ENCODE measurements at regions not wholly inside any gene's neighbourhood (a gene's known extent, or its start where the extent isn't known, plus 50 kb on each side); places are given as distances from the start of the nearest gene placed in this dataset.

- ChIA-PET POLR2A (no interaction called here), CTCF (no interaction called here), RAD21 (ENCODE audit: unreplicated experiment) (no interaction called here), SMC1A (ENCODE audit: uncharacterized antibody, unreplicated experiment) (no interaction called here)
- in situ Hi-C loops (cut with MboI): no loop called here
- H3K4me3 ChIP-seq: no peak overlapping the region
- no peaks in the 10 kb centered on the region for H3K36me3 ChIP-seq (ENCODE audit: control insufficient read depth in 2 of 2, insufficient read depth in 2 of 2, low read length in 1 of 2)
- H3K4me2 ChIP-seq (ENCODE audit: control insufficient read depth, insufficient read depth): no peak overlapping the region
- FAIRE-seq (no peak), ATAC-seq (no peak), DNase-seq (ENCODE audit: low read depth, low spot score) (no peak)
- H3K27ac ChIP-seq (ENCODE audit: control insufficient read depth, insufficient read depth): no peak overlapping the region
- no peak overlapping the region for H2AFZ ChIP-seq (ENCODE audit: control insufficient read depth, low read depth, low read length)
- no TSS peak for BruUV-seq (replicated peaks)
- no peaks in the 10 kb centered on the region for H3K79me2 ChIP-seq (ENCODE audit: control insufficient read depth, insufficient read depth, low read length)
- H4K20me1 ChIP-seq (ENCODE audit: control insufficient read depth, insufficient read depth): no peaks in the 10 kb centered on the region
- H3K9ac ChIP-seq (ENCODE audit: control insufficient read depth, insufficient read depth, low read length): no peak overlapping the region
- 74% methylated on average over 2 of the region's 2 CpGs for WGBS (ENCODE audit: insufficient coverage, insufficient replicate concordance, low lambda C conversion rate, missing lambda C conversion rate)
- intact Hi-C loops (cut with micrococcal nuclease; ENCODE audit: unreplicated experiment): no loop called here
- H3K4me1 ChIP-seq (ENCODE audit: control insufficient read depth, insufficient read depth, low read length): peaks cover 8% of the 10 kb centered on the region
- no peaks in the 10 kb centered on the region; a peak in 1 of 4 replicates for H3K27me3 ChIP-seq (replicated peaks in 1 of 2; ENCODE audit: control insufficient read depth in 2 of 2, insufficient read depth in 2 of 2, low read length in 1 of 2)
- TF ChIP-seq RAD51 (IDR thresholded peaks at IDR 0.05): no peak
- no peak for TF ChIP-seq YY1 (IDR thresholded peaks at IDR 0.05; ENCODE audit: low read depth, low read length)
- TF ChIP-seq MEF2B (IDR thresholded peaks at IDR 0.05; ENCODE audit: partially characterized antibody, poor library complexity, severe bottlenecking): no peak
- TF ChIP-seq ATF7 (IDR thresholded peaks at IDR 0.05; ENCODE audit: low read depth): no peak
- no peak for TF ChIP-seq MAX (IDR thresholded peaks at IDR 0.05; ENCODE audit: low read depth, low read length)
- no peak for TF ChIP-seq E2F8 (IDR thresholded peaks at IDR 0.05; ENCODE audit: low read depth, partially characterized antibody)
- TF ChIP-seq USF1 (IDR thresholded peaks at IDR 0.05; ENCODE audit: borderline replicate concordance, extremely low read length, insufficient read depth, low read depth, low read length): no peak
- no peak for TF ChIP-seq FOXK2 (IDR thresholded peaks at IDR 0.05)
- no peak for TF ChIP-seq ZNF687 (IDR thresholded peaks at IDR 0.05)
- no peak for TF ChIP-seq POLR2A (IDR thresholded peaks at IDR 0.05; ENCODE audit: low read depth, low read length)
- no peak for TF ChIP-seq PKNOX1 (IDR thresholded peaks at IDR 0.05)
- no peak for TF ChIP-seq EZH2 (IDR thresholded peaks at IDR 0.05; ENCODE audit: borderline replicate concordance, control insufficient read depth, low read depth, low read length)
- no peak for TF ChIP-seq NFYB (IDR thresholded peaks at IDR 0.05; ENCODE audit: insufficient read depth, low read depth, low read length)
- no peak for TF ChIP-seq CHD4 (IDR thresholded peaks at IDR 0.05)
- TF ChIP-seq TBL1XR1 (IDR thresholded peaks at IDR 0.05; ENCODE audit: low read depth, low read length): no peak
- no peak for TF ChIP-seq MYC (IDR thresholded peaks at IDR 0.05; ENCODE audit: insufficient read depth, insufficient read length, insufficient replicate concordance, low read length, severe bottlenecking)
- TF ChIP-seq NFXL1 (IDR thresholded peaks at IDR 0.05; ENCODE audit: borderline replicate concordance): no peak
- H3K9me3 ChIP-seq (replicated peaks; ENCODE audit: control insufficient read depth, insufficient read depth, low read length): no peaks in the 10 kb centered on the region
Measured at GRCh38 chr2:41706286-41706685, 341.5 kb upstream of the PKDCC start.

Measured in GM12878 (cell line).